Dedifferentiated amniotic fluid mesenchymal stem cell (primary cell): ENCODE measurements at regions not wholly inside any gene's neighbourhood (a gene's known extent, or its start where the extent isn't known, plus 50 kb on each side); places are given as distances from the start of the nearest gene placed in this dataset.
A peak's percentile ranks its signal among the peaks of the same experiment; 100 is the strongest.

ENCODE experiments used
- DNase-seq: peaks from one replicate; pipeline ENCODE4 v3.0.0-alpha.2; 2016; ENCODE audit errors: extremely low spot score

GRCh38 chr16:85309656-85310587 lies 197.7 kb upstream of the CIBAR2 start:
- no peak for DNase-seq

- no peak for DNase-seq
Observed at GRCh38 chr16:85310868-85311585, 198.8 kb upstream of the CIBAR2 start.

- no peak for DNase-seq
Observed at GRCh38 chr16:85311741-85312140, 199.5 kb upstream of the CIBAR2 start.

GRCh38 chr16:85312174-85312573 lies 199.9 kb upstream of the CIBAR2 start:
- no peak for DNase-seq

- DNase-seq: no peak
Observed at GRCh38 chr16:85312642-85313525, 200.6 kb upstream of the CIBAR2 start.

GRCh38 chr16:85313526-85314301 lies 201.4 kb upstream of the CIBAR2 start:
- DNase-seq: no peak

GRCh38 chr16:85314512-85314971 lies 202.3 kb upstream of the CIBAR2 start:
- no peak for DNase-seq

- no peak for DNase-seq
Observed at GRCh38 chr16:85315866-85316265, 203.6 kb upstream of the CIBAR2 start.

- DNase-seq: no peak
Observed at GRCh38 chr16:85316321-85316919, 204.1 kb upstream of the CIBAR2 start.

- no peak for DNase-seq
Observed at GRCh38 chr16:85316944-85317343, 204.7 kb upstream of the CIBAR2 start.

GRCh38 chr16:85317704-85318103 lies 205.4 kb upstream of the CIBAR2 start:
- DNase-seq: no peak

GRCh38 chr16:85319208-85319983 lies 207.1 kb upstream of the CIBAR2 start:
- DNase-seq: no peak

- no peak for DNase-seq
Observed at GRCh38 chr16:85319984-85320440, 207.7 kb upstream of the CIBAR2 start.

- DNase-seq: no peak
Observed at GRCh38 chr16:85320677-85321385, 208.6 kb upstream of the CIBAR2 start.

GRCh38 chr16:85321509-85322271 lies 209.4 kb upstream of the CIBAR2 start:
- peak; percentile 85 for DNase-seq

- DNase-seq: no peak
Observed at GRCh38 chr16:85323230-85323960, 211.1 kb upstream of the CIBAR2 start.

- DNase-seq: no peak
Observed at GRCh38 chr16:85323961-85324253, 211.6 kb upstream of the CIBAR2 start.

GRCh38 chr16:85324488-85324887 lies 212.2 kb upstream of the CIBAR2 start:
- no peak for DNase-seq
